22Rv1 (cell line): ENCODE measurements at regions not wholly inside any gene's neighbourhood (a gene's known extent, or its start where the extent isn't known, plus 50 kb on each side); places are given as distances from the start of the nearest gene placed in this dataset.

Source experiments
- CTCF ChIP-seq: fragments of 450-650 bp; IDR thresholded peaks from 2 replicates; pipeline ENCODE4 v1.5.1; 2017; ENCODE audit warnings: mild to moderate bottlenecking
- ZFX ChIP-seq: fragments of 450-650 bp; IDR thresholded peaks from 2 replicates; pipeline ENCODE4 v1.6.1; 2017; ENCODE audit warnings: antibody characterized with exemption, borderline replicate concordance

- TF ChIP-seq CTCF = no peak
- no peak for TF ChIP-seq ZFX
These were observed 631.7 kb downstream of the IGSF11 start for GRCh38 chr3:118402971-118403370.
